ENCODE measurements at regions not wholly inside any gene's neighbourhood (a gene's known extent, or its start where the extent isn't known, plus 50 kb on each side); places are given as distances from the start of the nearest gene placed in this dataset.

DNA sequence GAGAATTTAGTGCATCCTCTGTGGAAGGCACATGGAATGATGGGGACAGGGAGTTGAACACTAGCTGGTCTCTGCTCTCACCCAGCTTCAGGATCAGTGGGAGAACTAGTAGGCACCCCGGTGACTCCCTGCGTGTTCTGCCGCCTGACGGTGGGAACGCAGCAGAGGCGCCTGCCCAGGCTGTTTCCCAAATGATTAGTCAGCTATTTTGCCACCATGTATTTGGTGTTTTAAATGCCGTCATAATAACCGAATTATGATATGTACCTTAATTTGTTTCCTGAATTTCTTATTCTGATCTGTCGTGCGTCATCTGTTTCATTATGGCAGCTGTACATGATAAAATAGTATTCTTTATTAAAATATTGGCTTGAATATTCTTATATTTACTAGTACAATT is 115.9 kb upstream of the GJB6 start:
- no peak for DNase-seq
- H3K27ac ChIP-seq, result no peak overlapping the region
- H3K9me3 ChIP-seq (ENCODE audit: severe bottlenecking), result peaks cover 11% of the 10 kb centered on the region
- H3K27me3 ChIP-seq (ENCODE audit: insufficient read depth, low read depth, severe bottlenecking), result peaks cover 98% of the 10 kb centered on the region
- TF ChIP-seq, protein P1, sequence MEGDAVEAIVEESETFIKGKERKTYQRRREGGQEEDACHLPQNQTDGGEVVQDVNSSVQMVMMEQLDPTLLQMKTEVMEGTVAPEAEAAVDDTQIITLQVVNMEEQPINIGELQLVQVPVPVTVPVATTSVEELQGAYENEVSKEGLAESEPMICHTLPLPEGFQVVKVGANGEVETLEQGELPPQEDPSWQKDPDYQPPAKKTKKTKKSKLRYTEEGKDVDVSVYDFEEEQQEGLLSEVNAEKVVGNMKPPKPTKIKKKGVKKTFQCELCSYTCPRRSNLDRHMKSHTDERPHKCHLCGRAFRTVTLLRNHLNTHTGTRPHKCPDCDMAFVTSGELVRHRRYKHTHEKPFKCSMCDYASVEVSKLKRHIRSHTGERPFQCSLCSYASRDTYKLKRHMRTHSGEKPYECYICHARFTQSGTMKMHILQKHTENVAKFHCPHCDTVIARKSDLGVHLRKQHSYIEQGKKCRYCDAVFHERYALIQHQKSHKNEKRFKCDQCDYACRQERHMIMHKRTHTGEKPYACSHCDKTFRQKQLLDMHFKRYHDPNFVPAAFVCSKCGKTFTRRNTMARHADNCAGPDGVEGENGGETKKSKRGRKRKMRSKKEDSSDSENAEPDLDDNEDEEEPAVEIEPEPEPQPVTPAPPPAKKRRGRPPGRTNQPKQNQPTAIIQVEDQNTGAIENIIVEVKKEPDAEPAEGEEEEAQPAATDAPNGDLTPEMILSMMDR (IDR thresholded peaks at IDR 0.05; ENCODE audit: low read depth, low read length), result no peak
- H3K36me3 ChIP-seq, result no peaks in the 10 kb centered on the region
- no peak overlapping the region for H3K4me3 ChIP-seq (ENCODE audit: low read depth, low read length)

DNA sequence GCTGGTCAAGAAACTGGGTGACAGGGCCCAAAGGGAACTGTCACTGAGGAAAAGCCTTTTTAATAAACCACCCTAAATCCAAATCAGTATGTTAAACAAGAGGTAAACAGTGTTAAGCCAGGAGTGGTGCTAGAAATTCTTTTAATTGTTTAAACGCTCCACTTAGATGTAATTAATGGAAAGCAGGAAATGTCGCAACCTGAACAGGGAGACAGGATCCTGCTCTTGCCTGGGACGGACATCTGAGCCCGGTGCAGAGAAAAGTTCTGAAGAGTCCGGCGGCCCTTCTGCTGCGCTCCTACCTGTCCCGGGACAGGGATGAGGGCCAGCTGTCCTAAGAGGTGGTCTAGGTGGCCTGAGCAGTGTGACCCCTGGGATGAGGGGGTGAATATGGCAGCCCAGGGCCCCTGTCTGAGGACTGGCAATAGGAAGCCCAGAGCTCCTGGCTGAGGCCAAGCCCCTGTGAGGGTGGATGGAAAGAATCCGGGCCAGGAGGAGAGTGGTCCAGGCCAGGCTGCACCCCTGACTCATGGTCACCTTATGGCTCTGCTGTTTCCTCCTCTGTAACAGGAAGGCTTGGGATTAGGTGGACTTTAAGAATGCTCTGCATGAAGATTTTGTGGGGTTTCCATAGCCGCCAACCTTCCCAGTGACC is 112.8 kb upstream of the GJB6 start:
- Histone ChIP-seq H3K9me3 (ENCODE audit: severe bottlenecking) (peaks cover 11% of the 10 kb centered on the region), H3K36me3 (no peaks in the 10 kb centered on the region), H3K4me3 (ENCODE audit: low read depth, low read length) (no peak overlapping the region), H3K27me3 (ENCODE audit: insufficient read depth, low read depth, severe bottlenecking) (peaks cover 96% of the 10 kb centered on the region), H3K27ac (no peak overlapping the region)
- no peak for DNase-seq
- TF ChIP-seq, protein P1 (IDR thresholded peaks at IDR 0.05; ENCODE audit: low read depth, low read length), result no peak

DNA sequence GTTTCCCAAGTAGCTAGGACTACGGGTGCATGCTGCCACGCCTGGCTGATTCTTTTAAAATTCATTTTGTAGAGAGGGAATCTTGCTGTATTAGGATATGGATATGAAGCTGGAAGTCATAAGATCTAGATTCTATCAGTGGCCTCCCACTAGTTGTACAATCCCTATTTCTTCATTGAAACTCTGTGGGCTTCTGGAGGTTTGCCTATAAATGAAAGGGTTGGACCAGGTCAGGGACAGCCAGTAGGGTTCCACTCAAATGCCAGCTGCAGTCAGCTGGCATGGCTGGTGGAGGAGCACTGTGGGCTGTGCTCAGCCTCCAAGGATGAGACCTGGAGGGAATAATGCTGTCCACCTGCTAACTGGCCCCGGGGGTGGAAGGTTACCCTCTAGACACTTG is 110.2 kb upstream of the GJB6 start:
- H3K9me3 ChIP-seq (ENCODE audit: severe bottlenecking), result peaks cover 7% of the 10 kb centered on the region
- no peak for DNase-seq
- TF ChIP-seq, protein P1 (IDR thresholded peaks at IDR 0.05; ENCODE audit: low read depth, low read length), result no peak
- peaks cover 94% of the 10 kb centered on the region for H3K27me3 ChIP-seq (ENCODE audit: insufficient read depth, low read depth, severe bottlenecking)
- H3K27ac ChIP-seq, result no peak overlapping the region
- H3K4me3 ChIP-seq (ENCODE audit: low read depth, low read length), result no peak overlapping the region
- H3K36me3 ChIP-seq, result no peaks in the 10 kb centered on the region

DNA sequence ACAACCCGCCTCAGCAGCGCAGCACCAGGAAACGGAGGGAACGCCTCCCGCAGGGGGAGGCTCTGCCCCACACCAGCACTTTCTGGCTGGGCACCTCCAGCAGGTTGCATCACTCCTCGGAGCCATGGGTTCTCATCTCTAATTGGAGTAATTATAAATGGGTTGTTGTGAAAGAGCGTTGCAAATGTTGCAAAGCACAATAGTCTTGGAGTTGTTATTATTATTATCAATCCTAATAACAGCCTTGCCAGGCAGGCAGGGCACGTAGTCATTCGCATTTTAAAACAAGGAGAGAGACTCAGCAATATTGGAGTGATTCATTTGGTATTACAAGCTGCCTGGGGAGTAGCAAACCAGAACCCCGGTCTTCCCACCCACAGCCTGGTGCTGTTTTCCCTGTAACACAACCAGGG is 108.6 kb upstream of the GJB6 start:
- no peaks in the 10 kb centered on the region for H3K36me3 ChIP-seq
- DNase-seq, result no peak
- H3K27ac ChIP-seq, result no peak overlapping the region
- peaks cover 7% of the 10 kb centered on the region for H3K9me3 ChIP-seq (ENCODE audit: severe bottlenecking)
- TF ChIP-seq, protein P1 (IDR thresholded peaks at IDR 0.05; ENCODE audit: low read depth, low read length), result no peak
- H3K4me3 ChIP-seq (ENCODE audit: low read depth, low read length), result no peak overlapping the region
- peaks cover 94% of the 10 kb centered on the region for H3K27me3 ChIP-seq (ENCODE audit: insufficient read depth, low read depth, severe bottlenecking)

DNA sequence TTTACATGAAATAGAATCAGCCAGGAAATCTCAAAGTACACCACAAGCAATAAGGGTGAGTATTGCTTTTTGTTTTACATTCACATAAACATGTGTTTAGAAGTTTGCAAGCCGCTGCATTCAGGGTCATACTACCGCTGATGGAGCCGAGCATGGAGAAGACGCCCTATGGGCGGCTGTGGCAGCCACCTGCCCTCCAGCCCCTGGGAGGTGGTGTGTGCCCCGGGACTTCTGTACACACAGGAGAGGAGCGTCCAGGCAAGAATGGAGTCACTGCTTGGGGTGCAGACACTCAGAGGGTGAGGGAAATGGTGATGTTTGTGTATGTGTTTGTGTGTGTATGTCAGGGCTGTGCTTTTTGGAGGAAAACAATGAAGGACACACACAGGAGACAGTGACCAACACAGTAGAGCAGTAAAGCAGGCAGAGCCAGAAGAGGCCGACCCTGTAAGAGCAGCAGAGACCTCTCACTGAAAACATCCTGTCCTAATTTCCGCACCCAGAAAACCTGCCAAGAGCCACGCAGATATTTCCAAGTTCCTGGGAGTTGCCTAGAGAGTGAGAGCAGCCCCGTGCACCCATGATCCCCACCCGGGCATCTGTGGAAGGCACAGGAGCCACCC is 108.1 kb upstream of the GJB6 start:
- no peak overlapping the region for H3K27ac ChIP-seq
- H3K4me3 ChIP-seq (ENCODE audit: low read depth, low read length), result no peak overlapping the region
- no peak for DNase-seq
- peaks cover 94% of the 10 kb centered on the region for H3K27me3 ChIP-seq (ENCODE audit: insufficient read depth, low read depth, severe bottlenecking)
- TF ChIP-seq, protein P1 (IDR thresholded peaks at IDR 0.05; ENCODE audit: low read depth, low read length), result no peak
- peaks cover 7% of the 10 kb centered on the region for H3K9me3 ChIP-seq (ENCODE audit: severe bottlenecking)
- H3K36me3 ChIP-seq, result no peaks in the 10 kb centered on the region

All from WERI-Rb-1 (cell line).